ENCODE measurements at regions not wholly inside any gene's neighbourhood (a gene's known extent, or its start where the extent isn't known, plus 50 kb on each side); places are given as distances from the start of the nearest gene placed in this dataset.

DNA sequence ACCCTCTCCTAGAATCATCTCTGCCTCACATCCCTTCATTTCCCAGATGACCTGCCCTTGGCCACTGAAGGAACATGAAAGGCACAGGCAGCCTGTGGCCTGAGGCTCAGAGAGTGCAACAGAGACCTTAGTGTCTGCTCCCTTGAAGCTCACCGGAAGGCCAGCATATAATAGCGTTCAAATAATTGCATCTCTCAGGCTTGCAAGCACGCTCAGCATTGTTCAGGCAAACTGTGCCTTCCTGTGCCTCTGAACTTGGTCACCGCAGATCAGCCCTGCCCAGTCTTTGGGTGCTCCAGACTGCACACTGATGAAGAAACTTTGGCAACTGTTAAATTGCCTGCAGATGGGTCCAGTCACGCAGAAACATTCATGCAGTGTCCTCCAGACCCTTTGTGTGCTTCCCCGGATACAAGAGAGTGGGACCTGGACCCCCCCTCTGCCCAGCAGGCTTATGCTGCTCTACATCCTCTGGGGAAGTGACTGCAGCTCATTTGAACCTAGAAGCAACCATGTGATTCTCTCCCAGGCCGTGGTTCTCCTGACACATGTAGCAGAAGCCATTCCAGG, 216.0 kb upstream of the ANKRD55 start:
- no TSS peak for BruUV-seq (replicated peaks)
- Histone ChIP-seq H3K27ac (ENCODE audit: low read depth, low read length, poor library complexity, severe bottlenecking) (no peak overlapping the region), H3K36me3 (ENCODE audit: insufficient read depth, low read length, poor library complexity, severe bottlenecking) (no peaks in the 10 kb centered on the region), H3K4me1 (ENCODE audit: insufficient read depth, low read length, poor library complexity, severe bottlenecking) (no peaks in the 10 kb centered on the region), H3K9me3 (ENCODE audit: low read depth, low read length, poor library complexity, severe bottlenecking) (no peaks in the 10 kb centered on the region), H3K4me3 (ENCODE audit: low read depth, low read length, poor library complexity, severe bottlenecking) (no peak overlapping the region), H3K27me3 (replicated peaks; ENCODE audit: insufficient read depth, low read depth, low read length, poor library complexity) (no peaks in the 10 kb centered on the region)
- no peak for DNase-seq (ENCODE audit: low spot score)
- ChIA-PET CTCF (no interaction called here), POLR2A (ENCODE audit: low non-redundant PET) (no interaction called here)
- TF ChIP-seq EZH2 (IDR thresholded peaks at IDR 0.05; ENCODE audit: borderline replicate concordance, low read depth, low read length, poor library complexity, severe bottlenecking) (no peak), CTCF (conservative IDR thresholded peaks at IDR 0.05; ENCODE audit: low read depth, low read length) (no peak)
- intact Hi-C loops (cut with micrococcal nuclease; ENCODE audit: unreplicated experiment): no loop called here

DNA sequence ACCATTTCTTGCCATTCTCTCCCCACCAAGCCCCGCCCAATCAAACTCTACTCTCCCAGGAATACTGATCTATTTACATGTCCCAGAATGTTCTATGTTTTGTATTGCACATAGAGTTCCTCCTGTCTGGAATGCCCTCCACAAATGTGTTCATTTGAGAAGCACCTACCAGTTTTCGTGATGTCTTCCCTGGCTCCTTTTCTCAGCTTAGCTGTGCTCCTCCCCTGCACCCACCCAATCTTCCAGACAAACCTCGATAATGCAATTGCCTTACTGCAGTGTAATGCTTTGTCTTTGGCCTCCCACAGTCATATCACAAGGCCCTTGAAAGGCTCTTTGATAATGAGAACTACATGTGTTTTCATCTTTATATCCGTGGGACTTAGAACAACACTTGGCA, 214.5 kb upstream of the ANKRD55 start:
- TF ChIP-seq EZH2 (IDR thresholded peaks at IDR 0.05; ENCODE audit: borderline replicate concordance, low read depth, low read length, poor library complexity, severe bottlenecking) (no peak), CTCF (conservative IDR thresholded peaks at IDR 0.05; ENCODE audit: low read depth, low read length) (no peak)
- BruUV-seq (replicated peaks): no TSS peak
- H3K4me1 ChIP-seq (ENCODE audit: insufficient read depth, low read length, poor library complexity, severe bottlenecking): no peaks in the 10 kb centered on the region
- no peaks in the 10 kb centered on the region for H3K27me3 ChIP-seq (replicated peaks; ENCODE audit: insufficient read depth, low read depth, low read length, poor library complexity)
- DNase-seq (ENCODE audit: low spot score): no peak
- CTCF ChIA-PET: no interaction called here
- H3K9me3 ChIP-seq (ENCODE audit: low read depth, low read length, poor library complexity, severe bottlenecking): no peaks in the 10 kb centered on the region
- H3K27ac ChIP-seq (ENCODE audit: low read depth, low read length, poor library complexity, severe bottlenecking): no peak overlapping the region
- H3K36me3 ChIP-seq (ENCODE audit: insufficient read depth, low read length, poor library complexity, severe bottlenecking): no peaks in the 10 kb centered on the region
- POLR2A ChIA-PET (ENCODE audit: low non-redundant PET): no interaction called here
- intact Hi-C loops (cut with micrococcal nuclease; ENCODE audit: unreplicated experiment): no loop called here
- H3K4me3 ChIP-seq (ENCODE audit: low read depth, low read length, poor library complexity, severe bottlenecking): no peak overlapping the region

- no peak for TF ChIP-seq EZH2 (IDR thresholded peaks at IDR 0.05; ENCODE audit: borderline replicate concordance, low read depth, low read length, poor library complexity, severe bottlenecking)
- no TSS peak for BruUV-seq (replicated peaks)
- Histone ChIP-seq H3K27ac (ENCODE audit: low read depth, low read length, poor library complexity, severe bottlenecking) (no peak overlapping the region), H3K27me3 (replicated peaks; ENCODE audit: insufficient read depth, low read depth, low read length, poor library complexity) (no peaks in the 10 kb centered on the region), H3K4me3 (ENCODE audit: low read depth, low read length, poor library complexity, severe bottlenecking) (no peak overlapping the region), H3K9me3 (ENCODE audit: low read depth, low read length, poor library complexity, severe bottlenecking) (no peaks in the 10 kb centered on the region), H3K4me1 (ENCODE audit: insufficient read depth, low read length, poor library complexity, severe bottlenecking) (no peaks in the 10 kb centered on the region), H3K36me3 (ENCODE audit: insufficient read depth, low read length, poor library complexity, severe bottlenecking) (no peaks in the 10 kb centered on the region)
- ChIA-PET CTCF (no interaction called here), POLR2A (ENCODE audit: low non-redundant PET) (no interaction called here)
- no peak for DNase-seq (ENCODE audit: low spot score)
- intact Hi-C loops (cut with micrococcal nuclease; ENCODE audit: unreplicated experiment): no loop called here
Measured at GRCh38 chr5:56447232-56447631, 214.1 kb upstream of the ANKRD55 start.

- no peak for DNase-seq (ENCODE audit: low spot score)
- Histone ChIP-seq H3K36me3 (ENCODE audit: insufficient read depth, low read length, poor library complexity, severe bottlenecking) (no peaks in the 10 kb centered on the region), H3K27me3 (replicated peaks; ENCODE audit: insufficient read depth, low read depth, low read length, poor library complexity) (no peaks in the 10 kb centered on the region), H3K4me3 (ENCODE audit: low read depth, low read length, poor library complexity, severe bottlenecking) (no peak overlapping the region), H3K9me3 (ENCODE audit: low read depth, low read length, poor library complexity, severe bottlenecking) (no peaks in the 10 kb centered on the region), H3K27ac (ENCODE audit: low read depth, low read length, poor library complexity, severe bottlenecking) (no peak overlapping the region), H3K4me1 (ENCODE audit: insufficient read depth, low read length, poor library complexity, severe bottlenecking) (no peaks in the 10 kb centered on the region)
- BruUV-seq (replicated peaks): no TSS peak
- TF ChIP-seq CTCF (conservative IDR thresholded peaks at IDR 0.05; ENCODE audit: low read depth, low read length) (no peak), EZH2 (IDR thresholded peaks at IDR 0.05; ENCODE audit: borderline replicate concordance, low read depth, low read length, poor library complexity, severe bottlenecking) (no peak)
- POLR2A ChIA-PET (ENCODE audit: low non-redundant PET): no interaction called here
- CTCF ChIA-PET: no interaction called here
- intact Hi-C loops (cut with micrococcal nuclease; ENCODE audit: unreplicated experiment): no loop called here
Measured at GRCh38 chr5:56446728-56447127, 213.6 kb upstream of the ANKRD55 start.
